OCI-LY1 (cell line): ENCODE measurements at regions not wholly inside any gene's neighbourhood (a gene's known extent, or its start where the extent isn't known, plus 50 kb on each side); places are given as distances from the start of the nearest gene placed in this dataset.

Experiments
- H2AFZ ChIP-seq: fragments of 200-600 bp; sonication (generic), shearing (Covaris generic); 2 replicates; pipeline ENCODE4 v1.6.0; 2014; ENCODE audit warnings: antibody characterized with exemption, mild to moderate bottlenecking, low read length
- H3F3A ChIP-seq: fragments of 200-600 bp; sonication (generic), shearing (Covaris generic); 2 replicates; pipeline ENCODE4 v1.6.0; 2014; ENCODE audit warnings: mild to moderate bottlenecking, antibody characterized with exemption, low read length, moderate library complexity; ENCODE audit not compliant: insufficient read depth
- H3K27ac ChIP-seq: fragments of 200-600 bp; sonication (generic); 2 replicates; pipeline ENCODE4 v1.5.1; 2014; ENCODE audit warnings: low read length, mixed run types, mild to moderate bottlenecking, low read depth; ENCODE audit not compliant: poor library complexity, severe bottlenecking
- H3K27me3 ChIP-seq: fragments of 200-600 bp; sonication (generic); 2 replicates; pipeline ENCODE4 v1.6.0; 2014; ENCODE audit warnings: antibody characterized with exemption, mild to moderate bottlenecking, low read length, moderate library complexity; ENCODE audit not compliant: insufficient read depth
- H3K36me3 ChIP-seq: fragments of 200-600 bp; sonication (generic); 2 replicates; pipeline ENCODE4 v1.6.1; 2014; ENCODE audit warnings: mild to moderate bottlenecking, antibody characterized with exemption, low read length, moderate library complexity, mixed read lengths; ENCODE audit not compliant: insufficient read depth
- H3K4me1 ChIP-seq: fragments of 200-600 bp; sonication (generic); 2 replicates; pipeline ENCODE4 v1.5.1; 2014; ENCODE audit warnings: mild to moderate bottlenecking, low read length, moderate library complexity; ENCODE audit not compliant: insufficient read depth, severe bottlenecking
- H3K4me2 ChIP-seq: fragments of 200-600 bp; sonication (generic), shearing (Covaris generic); 2 replicates; pipeline ENCODE4 v1.6.1; 2014; ENCODE audit warnings: low read length
- H3K4me3 ChIP-seq: fragments of 200-600 bp; sonication (generic); 2 replicates; pipeline ENCODE4 v1.5.1; 2014; ENCODE audit warnings: low read length, low read depth, mild to moderate bottlenecking, mixed read lengths; ENCODE audit not compliant: poor library complexity, severe bottlenecking
- H3K79me2 ChIP-seq: fragments of 200-600 bp; shearing (Covaris generic); 2 replicates; pipeline ENCODE4 v1.6.1; 2016; ENCODE audit warnings: mixed run types, low read length, mixed read lengths; ENCODE audit not compliant: insufficient read depth
- H3K9ac ChIP-seq: fragments of 200-600 bp; sonication (generic), shearing (Covaris generic); 2 replicates; pipeline ENCODE4 v1.6.1; 2014; ENCODE audit warnings: mild to moderate bottlenecking, low read length, mixed read lengths
- H3K9me2 ChIP-seq: fragments of 200-600 bp; sonication (generic), shearing (Covaris generic); 2 replicates; pipeline ENCODE4 v1.6.1; 2014; ENCODE audit warnings: low read depth, mild to moderate bottlenecking, low read length, mixed read lengths
- H3K9me3 ChIP-seq: fragments of 200-600 bp; shearing (Covaris generic); 2 replicates; pipeline ENCODE4 v1.6.1; 2014; ENCODE audit warnings: low read length, mixed read lengths
- H4K20me1 ChIP-seq: fragments of 200-600 bp; sonication (generic), shearing (Covaris generic); 2 replicates; pipeline ENCODE4 v1.6.0; 2016; ENCODE audit warnings: mild to moderate bottlenecking, low read length; ENCODE audit not compliant: insufficient read depth
- EZH2 ChIP-seq: fragments of 200-600 bp; sonication (generic), shearing (Covaris generic); IDR thresholded peaks from 2 replicates; pipeline ENCODE4 v1.8.0; 2017; ENCODE audit warnings: borderline replicate concordance, mixed run types, mild to moderate bottlenecking, antibody characterized with exemption, low read length, moderate library complexity, mixed read lengths
- TF ChIP-seq, protein P1 (sequence below): fragments of 200-600 bp; sonication (generic), shearing (Covaris generic); IDR thresholded peaks from 2 replicates; pipeline ENCODE4 v1.5.1; 2017; ENCODE audit warnings: mild to moderate bottlenecking, antibody characterized with exemption, low read length, moderate library complexity, mixed read lengths

DNA sequence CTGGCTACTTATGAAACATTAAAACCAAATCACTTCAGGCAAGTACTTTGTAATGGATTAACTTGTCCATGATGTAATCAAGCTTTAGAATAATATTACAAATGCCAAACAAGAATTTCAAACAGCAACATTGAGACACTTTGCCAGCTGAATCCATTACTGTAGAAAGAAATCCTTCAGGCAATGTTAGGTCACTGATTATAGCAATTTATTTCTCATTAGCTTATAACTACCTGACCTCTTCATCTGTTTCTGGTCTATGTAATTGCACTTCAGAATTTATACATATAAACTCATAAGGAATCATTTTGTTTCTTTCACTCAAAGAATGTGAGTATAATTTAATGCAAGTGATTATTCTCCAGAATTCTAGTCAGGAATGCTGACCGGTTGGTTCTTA, 692.6 kb upstream of the TMEFF2 start:
- Histone ChIP-seq H3K36me3 (no peaks in the 10 kb centered on the region), H3K9me2 (no peaks in the 10 kb centered on the region), H3K27ac (no peak overlapping the region), H3K79me2 (no peaks in the 10 kb centered on the region), H3K4me1 (no peaks in the 10 kb centered on the region), H3K4me2 (no peak overlapping the region), H3F3A (no peaks in the 10 kb centered on the region), H3K9me3 (no peaks in the 10 kb centered on the region), H3K4me3 (no peak overlapping the region), H2AFZ (no peak overlapping the region), H4K20me1 (no peaks in the 10 kb centered on the region), H3K9ac (no peak overlapping the region), H3K27me3 (no peaks in the 10 kb centered on the region)
- TF ChIP-seq EZH2, result no peak
- TF ChIP-seq, protein P1, sequence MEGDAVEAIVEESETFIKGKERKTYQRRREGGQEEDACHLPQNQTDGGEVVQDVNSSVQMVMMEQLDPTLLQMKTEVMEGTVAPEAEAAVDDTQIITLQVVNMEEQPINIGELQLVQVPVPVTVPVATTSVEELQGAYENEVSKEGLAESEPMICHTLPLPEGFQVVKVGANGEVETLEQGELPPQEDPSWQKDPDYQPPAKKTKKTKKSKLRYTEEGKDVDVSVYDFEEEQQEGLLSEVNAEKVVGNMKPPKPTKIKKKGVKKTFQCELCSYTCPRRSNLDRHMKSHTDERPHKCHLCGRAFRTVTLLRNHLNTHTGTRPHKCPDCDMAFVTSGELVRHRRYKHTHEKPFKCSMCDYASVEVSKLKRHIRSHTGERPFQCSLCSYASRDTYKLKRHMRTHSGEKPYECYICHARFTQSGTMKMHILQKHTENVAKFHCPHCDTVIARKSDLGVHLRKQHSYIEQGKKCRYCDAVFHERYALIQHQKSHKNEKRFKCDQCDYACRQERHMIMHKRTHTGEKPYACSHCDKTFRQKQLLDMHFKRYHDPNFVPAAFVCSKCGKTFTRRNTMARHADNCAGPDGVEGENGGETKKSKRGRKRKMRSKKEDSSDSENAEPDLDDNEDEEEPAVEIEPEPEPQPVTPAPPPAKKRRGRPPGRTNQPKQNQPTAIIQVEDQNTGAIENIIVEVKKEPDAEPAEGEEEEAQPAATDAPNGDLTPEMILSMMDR, result no peak

DNA sequence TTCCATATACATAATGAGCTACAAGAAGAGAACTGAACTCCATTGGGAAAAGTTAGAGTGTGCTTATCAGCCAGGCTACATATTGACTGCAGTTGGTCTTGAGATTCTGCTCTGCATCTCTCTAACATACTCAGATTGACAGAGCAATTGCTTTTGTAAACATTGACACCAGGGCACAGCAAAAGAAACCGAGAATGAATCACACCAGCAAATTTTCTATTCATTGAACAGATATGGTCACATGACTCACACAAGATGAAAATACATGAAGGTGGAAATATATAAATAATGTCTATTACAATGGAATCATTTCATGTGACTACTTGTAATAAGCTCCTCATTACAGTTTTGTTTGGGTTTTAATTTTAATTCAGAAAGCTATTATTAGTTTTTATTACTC, 691.9 kb upstream of the TMEFF2 start:
- Histone ChIP-seq H3K36me3 (no peaks in the 10 kb centered on the region), H2AFZ (no peak overlapping the region), H3K27me3 (no peaks in the 10 kb centered on the region), H3K4me3 (no peak overlapping the region), H3K9ac (no peak overlapping the region), H3F3A (no peaks in the 10 kb centered on the region), H3K9me2 (no peaks in the 10 kb centered on the region), H3K9me3 (no peaks in the 10 kb centered on the region), H3K4me1 (no peaks in the 10 kb centered on the region), H4K20me1 (no peaks in the 10 kb centered on the region), H3K4me2 (no peak overlapping the region), H3K27ac (no peak overlapping the region), H3K79me2 (no peaks in the 10 kb centered on the region)
- TF ChIP-seq, protein P1, result no peak
- no peak for TF ChIP-seq EZH2

DNA sequence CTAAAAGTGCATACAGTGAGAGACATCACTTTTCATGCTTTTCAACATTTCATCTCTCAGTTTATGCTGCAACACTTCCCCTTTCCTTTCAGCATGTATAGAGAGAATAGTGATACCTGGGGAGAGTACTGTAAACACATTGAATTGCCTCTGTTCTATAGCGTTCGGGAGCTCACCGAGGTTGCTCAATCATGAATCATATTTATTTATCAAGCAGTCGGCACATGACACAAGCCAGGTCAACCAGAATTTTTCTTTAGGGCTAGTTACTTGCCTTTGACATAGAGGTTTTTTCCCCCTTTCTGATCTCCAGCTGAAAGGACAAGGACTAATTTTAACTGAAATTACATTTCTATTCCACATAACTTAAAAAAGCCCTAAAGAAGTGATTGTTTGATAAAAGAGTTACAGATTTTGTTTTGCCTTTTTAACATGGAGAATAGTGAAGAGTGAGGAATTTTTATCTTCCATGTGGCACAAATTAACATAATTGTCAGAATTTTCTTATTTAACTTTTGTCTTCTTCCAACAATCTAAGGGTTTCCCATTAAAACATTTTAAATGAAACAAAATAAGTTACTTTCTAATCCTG, 690.9 kb upstream of the TMEFF2 start:
- no peaks in the 10 kb centered on the region for H3K9me2 ChIP-seq
- H3K79me2 ChIP-seq, result no peaks in the 10 kb centered on the region
- no peaks in the 10 kb centered on the region for H4K20me1 ChIP-seq
- H3K9me3 ChIP-seq, result no peaks in the 10 kb centered on the region
- no peak for TF ChIP-seq EZH2
- TF ChIP-seq, protein P1, result no peak
- H3K9ac ChIP-seq, result no peak overlapping the region
- H3K27ac ChIP-seq, result no peak overlapping the region
- no peak overlapping the region for H3K4me2 ChIP-seq
- H3K4me1 ChIP-seq, result no peaks in the 10 kb centered on the region
- no peaks in the 10 kb centered on the region for H3F3A ChIP-seq
- H3K36me3 ChIP-seq, result no peaks in the 10 kb centered on the region
- no peak overlapping the region for H2AFZ ChIP-seq
- H3K4me3 ChIP-seq, result no peak overlapping the region
- H3K27me3 ChIP-seq, result no peaks in the 10 kb centered on the region
